ENCODE measurements at regions not wholly inside any gene's neighbourhood (a gene's known extent, or its start where the extent isn't known, plus 50 kb on each side); places are given as distances from the start of the nearest gene placed in this dataset.

- DNase-seq: no peak
Measured at GRCh38 chr5:135657536-135658305, 78.9 kb upstream of the CXCL14 start.

DNA sequence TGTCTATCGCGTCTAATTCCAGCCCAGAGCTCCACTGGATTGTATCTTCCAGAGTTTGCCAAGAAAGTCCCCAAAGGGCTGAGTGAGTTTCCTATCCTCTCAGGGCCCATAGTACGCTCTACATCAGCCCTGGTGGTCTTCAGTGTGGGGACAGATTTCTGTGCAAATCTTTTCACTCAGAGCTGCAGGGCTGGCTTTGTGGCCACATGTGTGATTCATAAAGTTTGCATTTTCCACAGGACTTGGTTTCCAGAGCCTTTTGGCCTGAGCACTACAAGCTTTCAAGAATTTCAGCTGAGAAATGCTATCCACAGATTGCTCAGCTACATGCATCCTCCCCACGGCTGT is 76.7 kb upstream of the CXCL14 start:
- no peak for DNase-seq

GRCh38 chr5:135654761-135655467 is 76.1 kb upstream of the CXCL14 start:
- DNase-seq: no peak

DNA sequence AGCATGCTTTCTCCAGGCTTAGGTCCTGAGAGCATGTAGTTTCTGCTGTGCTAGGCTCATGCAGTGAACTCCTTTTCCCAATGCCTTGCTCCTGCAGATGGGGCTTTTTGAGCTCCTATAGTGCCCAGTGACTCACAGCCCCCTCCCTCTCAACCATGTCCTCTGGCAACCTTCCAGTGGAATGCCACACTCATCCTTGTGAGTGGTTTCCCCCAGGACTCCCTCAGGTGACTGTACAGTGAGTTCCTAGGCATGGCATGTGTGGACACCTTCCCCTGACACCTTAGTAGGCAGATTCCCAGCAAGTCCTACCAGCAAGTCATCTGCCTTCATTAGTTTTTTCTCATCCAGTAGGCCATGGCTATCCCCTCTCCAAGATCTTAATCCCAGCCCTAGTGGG is 72.4 kb upstream of the CXCL14 start:
- no peak for DNase-seq

DNA sequence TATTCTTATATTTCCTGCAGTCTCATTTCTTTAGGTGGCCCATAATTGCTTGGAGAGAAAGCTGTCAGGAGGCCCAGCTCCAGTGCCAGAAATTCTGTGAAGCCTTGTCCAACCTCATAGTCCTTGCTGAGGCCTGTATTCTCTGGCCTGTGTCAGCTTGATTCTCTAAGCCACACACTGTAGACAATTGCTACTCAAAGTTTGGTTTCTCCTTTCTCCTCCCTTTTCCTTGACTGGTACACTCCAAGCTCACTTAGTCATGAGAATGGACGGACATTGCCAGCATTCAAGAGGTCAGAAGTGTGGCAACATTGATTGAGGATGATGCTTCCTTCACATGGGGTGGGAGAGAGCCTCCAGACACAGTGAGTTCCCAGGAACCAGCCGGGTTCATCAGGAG is 71.3 kb upstream of the CXCL14 start:
- DNase-seq: no peak

GRCh38 chr5:135649435-135649834 is 70.6 kb upstream of the CXCL14 start:
- DNase-seq: no peak

DNA sequence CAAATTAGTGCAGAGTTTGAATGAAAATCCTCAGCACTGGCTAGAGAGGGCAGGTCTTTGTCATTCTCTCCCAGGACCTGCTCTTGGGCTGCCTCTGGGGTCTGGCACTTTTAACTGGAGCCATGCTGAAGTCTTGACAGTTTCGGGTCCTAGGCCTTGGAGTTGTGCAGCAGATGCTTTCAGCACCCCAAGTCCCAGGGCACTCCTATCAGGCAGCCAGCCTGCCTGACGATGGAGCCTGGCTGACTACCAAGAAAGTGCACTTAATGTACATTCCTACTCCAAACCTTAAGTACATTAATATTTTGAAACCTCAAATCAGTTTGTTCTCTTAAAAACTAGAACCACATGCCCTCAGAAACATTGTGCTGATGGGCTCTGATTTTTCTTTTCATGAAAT is 69.3 kb upstream of the CXCL14 start:
- DNase-seq: no peak

DNA sequence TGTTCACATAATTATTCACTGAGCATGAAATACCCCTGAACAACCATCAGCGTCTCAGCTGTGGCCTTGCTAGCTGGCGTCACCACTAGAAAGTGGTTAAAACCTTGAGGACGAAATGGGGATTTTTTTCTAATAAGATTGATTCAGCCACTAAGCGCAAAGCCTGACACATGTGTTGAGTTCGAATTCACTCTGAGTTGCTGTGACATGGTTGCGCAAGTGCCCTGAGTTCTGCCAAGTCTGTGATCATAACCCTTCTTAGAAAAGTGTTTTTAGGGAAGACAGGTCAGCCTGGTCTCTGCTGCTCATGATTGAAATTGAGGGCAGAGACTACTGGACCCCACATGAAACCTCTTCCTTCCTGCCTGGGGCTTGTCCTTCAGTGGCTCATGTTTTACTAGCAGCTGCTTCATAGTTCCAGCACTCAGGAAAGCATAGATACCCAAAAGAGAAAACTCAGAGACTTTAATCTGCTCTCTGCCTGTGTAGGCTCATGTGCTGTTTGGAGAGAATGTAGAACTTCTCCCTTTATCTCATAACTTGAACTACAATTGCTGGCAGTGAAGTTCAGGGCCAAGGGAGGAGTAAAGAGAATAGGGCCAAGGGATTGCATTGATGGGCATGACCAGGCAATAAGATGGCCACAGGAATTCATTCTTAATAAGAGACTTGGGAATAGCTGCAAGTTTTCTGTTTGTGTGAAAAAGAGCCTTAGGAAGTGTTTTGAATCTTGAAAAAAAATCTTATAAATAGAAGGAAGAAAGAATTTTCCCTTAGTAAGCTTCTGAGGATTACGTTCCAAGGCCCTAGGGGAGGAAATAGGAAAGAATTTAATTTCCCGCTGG is 66.8 kb upstream of the CXCL14 start:
- DNase-seq: no peak

GRCh38 chr5:135644816-135645215 is 66.0 kb upstream of the CXCL14 start:
- no peak for DNase-seq

GRCh38 chr5:135643881-135644766 is 65.3 kb upstream of the CXCL14 start:
- no peak for DNase-seq

- DNase-seq: no peak
Measured at GRCh38 chr5:135642934-135643333, 64.1 kb upstream of the CXCL14 start.

GRCh38 chr5:135642488-135642870 is 63.7 kb upstream of the CXCL14 start:
- no peak for DNase-seq

GRCh38 chr5:135641734-135642487 is 63.1 kb upstream of the CXCL14 start:
- no peak for DNase-seq

DNA sequence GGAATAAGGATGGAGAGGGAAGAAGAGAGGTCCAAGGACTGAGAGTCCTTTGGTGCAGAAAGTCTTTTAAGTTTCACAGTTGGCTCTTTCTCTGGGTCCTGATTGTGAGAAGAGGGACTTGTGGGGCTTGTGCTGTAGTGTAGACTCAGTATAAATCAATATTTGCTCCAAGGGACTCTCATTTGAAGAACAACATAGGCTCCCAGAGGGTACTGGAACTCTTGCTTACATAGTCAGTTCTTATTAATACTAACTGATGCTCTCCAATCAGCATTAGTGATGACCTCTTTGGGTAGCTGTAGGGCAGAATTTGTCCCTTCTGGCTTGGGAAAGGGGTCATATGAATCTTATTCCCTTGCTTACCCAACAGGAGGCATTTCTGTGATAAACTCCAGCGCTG is 62.5 kb upstream of the CXCL14 start:
- DNase-seq: no peak

- DNase-seq: no peak
Measured at GRCh38 chr5:135635451-135635850, 56.7 kb upstream of the CXCL14 start.

- DNase-seq: no peak
Measured at GRCh38 chr5:135632798-135633197, 54.0 kb upstream of the CXCL14 start.

DNA sequence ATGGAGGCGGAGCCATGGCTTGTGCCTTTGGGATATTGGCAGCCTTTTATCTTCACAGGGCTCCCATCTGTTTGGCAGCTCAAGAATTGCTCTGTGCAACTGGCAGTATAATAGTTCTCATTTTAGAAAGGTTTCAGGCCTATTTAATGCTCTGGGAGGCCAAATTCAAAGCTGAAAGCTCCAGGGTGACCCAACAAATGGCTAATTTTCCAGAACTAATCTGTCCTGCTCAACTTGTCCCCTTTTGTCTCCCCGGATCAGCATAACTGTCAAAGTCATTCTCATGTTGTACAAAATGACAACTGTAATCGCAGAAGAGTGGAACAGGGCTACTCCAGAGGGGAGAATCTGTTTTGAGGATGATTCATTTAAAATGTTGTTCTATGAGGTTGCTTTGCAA is 52.6 kb upstream of the CXCL14 start:
- DNase-seq: no peak

DNA sequence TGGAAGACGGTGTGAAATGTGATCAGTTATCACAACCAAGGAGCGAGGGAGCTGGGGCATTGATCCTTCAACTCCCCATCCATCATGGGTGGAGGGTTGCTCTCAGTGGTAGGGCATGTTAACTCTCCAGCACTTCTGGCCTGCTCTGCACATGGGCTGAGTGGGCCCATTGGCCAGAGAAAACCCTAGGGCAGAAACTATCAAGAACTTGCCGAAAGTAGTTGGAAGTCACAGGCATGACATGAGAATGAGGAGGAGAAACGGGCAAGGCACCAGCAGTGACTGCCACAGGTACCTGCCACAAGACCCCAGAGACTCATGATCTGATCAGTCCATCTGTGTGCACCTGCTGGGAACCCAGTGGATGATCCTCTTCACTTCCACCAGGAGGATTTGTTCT is 50.9 kb upstream of the CXCL14 start:
- no peak for DNase-seq

- DNase-seq: no peak
Measured at GRCh38 chr5:135628771-135629563, 50.2 kb upstream of the CXCL14 start.
